ENCODE measurements at regions not wholly inside any gene's neighbourhood (a gene's known extent, or its start where the extent isn't known, plus 50 kb on each side); places are given as distances from the start of the nearest gene placed in this dataset.

GRCh38 chr3:16086690-16087089 is 87.8 kb upstream of the GALNT15 start (continued):
- no peak for TF ChIP-seq ZBED1 (IDR thresholded peaks at IDR 0.05; ENCODE audit: borderline replicate concordance)
- no peak for TF ChIP-seq HDAC6 (IDR thresholded peaks at IDR 0.05; ENCODE audit: unreplicated experiment)
- TF ChIP-seq ESRRA (IDR thresholded peaks at IDR 0.05; ENCODE audit: low read length), result no peak
- TF ChIP-seq MXI1 (IDR thresholded peaks at IDR 0.05; ENCODE audit: low read depth, low read length), result no peak
- TF ChIP-seq, protein P1, sequence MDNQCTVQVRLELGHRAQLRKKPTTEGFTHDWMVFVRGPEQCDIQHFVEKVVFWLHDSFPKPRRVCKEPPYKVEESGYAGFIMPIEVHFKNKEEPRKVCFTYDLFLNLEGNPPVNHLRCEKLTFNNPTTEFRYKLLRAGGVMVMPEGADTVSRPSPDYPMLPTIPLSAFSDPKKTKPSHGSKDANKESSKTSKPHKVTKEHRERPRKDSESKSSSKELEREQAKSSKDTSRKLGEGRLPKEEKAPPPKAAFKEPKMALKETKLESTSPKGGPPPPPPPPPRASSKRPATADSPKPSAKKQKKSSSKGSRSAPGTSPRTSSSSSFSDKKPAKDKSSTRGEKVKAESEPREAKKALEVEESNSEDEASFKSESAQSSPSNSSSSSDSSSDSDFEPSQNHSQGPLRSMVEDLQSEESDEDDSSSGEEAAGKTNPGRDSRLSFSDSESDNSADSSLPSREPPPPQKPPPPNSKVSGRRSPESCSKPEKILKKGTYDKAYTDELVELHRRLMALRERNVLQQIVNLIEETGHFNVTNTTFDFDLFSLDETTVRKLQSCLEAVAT (IDR thresholded peaks at IDR 0.05), result no peak
- TF ChIP-seq PAX5 (IDR thresholded peaks at IDR 0.05; ENCODE audit: borderline replicate concordance, low read depth, low read length), result no peak
- TF ChIP-seq TARDBP (IDR thresholded peaks at IDR 0.05; ENCODE audit: borderline replicate concordance), result no peak

DNA sequence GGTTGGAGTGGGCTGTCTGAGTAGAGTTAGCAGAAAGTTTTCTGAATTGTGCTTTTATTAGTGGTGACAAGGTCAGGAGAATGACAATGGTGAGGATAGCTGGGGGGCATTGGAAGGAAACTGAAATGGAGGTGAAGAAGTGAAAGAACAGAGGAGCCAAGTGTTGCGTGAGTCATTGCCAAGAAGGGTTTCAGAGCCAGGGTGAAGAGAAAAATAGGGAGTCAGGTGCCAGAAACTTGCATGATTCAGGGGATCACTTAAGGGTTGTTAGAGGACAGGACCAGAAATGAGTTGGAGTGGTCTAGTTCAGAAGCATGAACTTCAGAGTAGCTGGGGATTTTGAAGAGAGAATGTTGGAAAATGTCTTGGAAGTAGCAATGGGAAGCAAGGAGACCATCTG is 86.0 kb upstream of the GALNT15 start:
- BruUV-seq (replicated peaks), result no TSS peak
- Histone ChIP-seq H3K9me3 (replicated peaks; ENCODE audit: control insufficient read depth, insufficient read depth, low read length) (no peaks in the 10 kb centered on the region), H3K79me2 (ENCODE audit: control insufficient read depth, insufficient read depth, low read length) (no peaks in the 10 kb centered on the region), H3K4me2 (ENCODE audit: control insufficient read depth, insufficient read depth) (no peak overlapping the region), H3K4me3 (no peak overlapping the region), H3K4me1 (ENCODE audit: control insufficient read depth, insufficient read depth, low read length) (no peaks in the 10 kb centered on the region), H3K36me3 (ENCODE audit: control insufficient read depth in 2 of 2, insufficient read depth in 2 of 2, low read length in 1 of 2) (no peaks in the 10 kb centered on the region), H2AFZ (ENCODE audit: control insufficient read depth, low read depth, low read length) (no peak overlapping the region), H3K27ac (ENCODE audit: control insufficient read depth, insufficient read depth) (no peak overlapping the region), H4K20me1 (ENCODE audit: control insufficient read depth, insufficient read depth) (no peaks in the 10 kb centered on the region), H3K9ac (ENCODE audit: control insufficient read depth, insufficient read depth, low read length) (no peak overlapping the region), H3K27me3 (replicated peaks in 1 of 2; ENCODE audit: control insufficient read depth in 2 of 2, insufficient read depth in 2 of 2, low read length in 1 of 2) (0 out of 4 replicates have a peak, but pooled peaks cover 0 to 3% of the 10 kb centered on the region in 2 experiments)
- POLR2A ChIA-PET, result no interaction called here
- SMC1A ChIA-PET (ENCODE audit: uncharacterized antibody, unreplicated experiment), result no interaction called here
- TF ChIP-seq IKZF1 (conservative IDR thresholded peaks at IDR 0.05) (no peak), TCF12 (IDR thresholded peaks at IDR 0.05; ENCODE audit: low read depth, low read length) (no peak), YBX1 (IDR thresholded peaks at IDR 0.05) (no peak), WRNIP1 (IDR thresholded peaks at IDR 0.05; ENCODE audit: borderline replicate concordance, low read depth, low read length) (no peak)
- intact Hi-C loops (cut with micrococcal nuclease; ENCODE audit: unreplicated experiment), result no loop called here
- WGBS (ENCODE audit: insufficient coverage, insufficient replicate concordance, low lambda C conversion rate, missing lambda C conversion rate), result 0% methylated on average over 1 of the region's 1 CpG
- ATAC-seq, result no peak
- DNase-seq (ENCODE audit: low read depth, low spot score), result no peak
- CTCF ChIA-PET, result no interaction called here
- RAD21 ChIA-PET (ENCODE audit: unreplicated experiment), result no interaction called here
- no peak for FAIRE-seq
- in situ Hi-C loops (cut with MboI), result no loop called here

All from GM12878 (cell line).